ENCODE measurements at regions not wholly inside any gene's neighbourhood (a gene's known extent, or its start where the extent isn't known, plus 50 kb on each side); places are given as distances from the start of the nearest gene placed in this dataset.

DNA sequence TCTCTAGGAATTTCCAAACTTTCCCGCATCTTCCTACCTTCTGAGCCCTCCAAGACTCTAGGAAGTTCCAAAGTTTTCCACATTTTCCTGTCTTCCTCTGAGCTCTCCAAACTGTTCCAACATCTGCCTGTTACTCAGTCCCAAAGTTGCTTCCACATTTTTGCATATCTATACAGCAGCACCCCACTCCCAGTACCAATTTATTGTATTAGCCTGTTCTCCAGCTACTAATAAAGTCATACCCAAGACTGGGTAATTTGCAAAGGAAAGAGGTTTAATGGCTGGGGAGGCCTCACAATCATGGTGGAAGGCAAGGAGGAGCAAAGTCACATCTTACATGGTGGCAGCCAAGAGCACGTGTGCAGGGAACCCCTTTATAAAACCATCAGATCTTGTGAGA lies 82.9 kb upstream of the DSCAM start:
- Mint-ChIP-seq H3K27me3 (ENCODE audit: unreplicated experiment) (no peaks in the 10 kb centered on the region), H3K4me3 (ENCODE audit: unreplicated experiment) (no peak overlapping the region), H3K27ac (ENCODE audit: unreplicated experiment) (no peak overlapping the region), H3K36me3 (ENCODE audit: unreplicated experiment) (no peaks in the 10 kb centered on the region), H3K9me3 (ENCODE audit: unreplicated experiment) (peaks cover 42% of the 10 kb centered on the region), H3K4me1 (ENCODE audit: unreplicated experiment) (no peaks in the 10 kb centered on the region)
- no peak for DNase-seq (ENCODE audit: extremely low spot score, unreplicated experiment)
- TF ChIP-seq, protein P1, sequence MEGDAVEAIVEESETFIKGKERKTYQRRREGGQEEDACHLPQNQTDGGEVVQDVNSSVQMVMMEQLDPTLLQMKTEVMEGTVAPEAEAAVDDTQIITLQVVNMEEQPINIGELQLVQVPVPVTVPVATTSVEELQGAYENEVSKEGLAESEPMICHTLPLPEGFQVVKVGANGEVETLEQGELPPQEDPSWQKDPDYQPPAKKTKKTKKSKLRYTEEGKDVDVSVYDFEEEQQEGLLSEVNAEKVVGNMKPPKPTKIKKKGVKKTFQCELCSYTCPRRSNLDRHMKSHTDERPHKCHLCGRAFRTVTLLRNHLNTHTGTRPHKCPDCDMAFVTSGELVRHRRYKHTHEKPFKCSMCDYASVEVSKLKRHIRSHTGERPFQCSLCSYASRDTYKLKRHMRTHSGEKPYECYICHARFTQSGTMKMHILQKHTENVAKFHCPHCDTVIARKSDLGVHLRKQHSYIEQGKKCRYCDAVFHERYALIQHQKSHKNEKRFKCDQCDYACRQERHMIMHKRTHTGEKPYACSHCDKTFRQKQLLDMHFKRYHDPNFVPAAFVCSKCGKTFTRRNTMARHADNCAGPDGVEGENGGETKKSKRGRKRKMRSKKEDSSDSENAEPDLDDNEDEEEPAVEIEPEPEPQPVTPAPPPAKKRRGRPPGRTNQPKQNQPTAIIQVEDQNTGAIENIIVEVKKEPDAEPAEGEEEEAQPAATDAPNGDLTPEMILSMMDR (IDR thresholded peaks at IDR 0.05): no peak

GRCh38 chr21:40931197-40931596 lies 84.2 kb upstream of the DSCAM start:
- Mint-ChIP-seq H3K27me3 (ENCODE audit: unreplicated experiment) (no peaks in the 10 kb centered on the region), H3K9me3 (ENCODE audit: unreplicated experiment) (peaks cover 35% of the 10 kb centered on the region), H3K4me3 (ENCODE audit: unreplicated experiment) (no peak overlapping the region), H3K4me1 (ENCODE audit: unreplicated experiment) (no peaks in the 10 kb centered on the region), H3K27ac (ENCODE audit: unreplicated experiment) (no peak overlapping the region), H3K36me3 (ENCODE audit: unreplicated experiment) (no peaks in the 10 kb centered on the region)
- TF ChIP-seq, protein P1 (IDR thresholded peaks at IDR 0.05): no peak
- no peak for DNase-seq (ENCODE audit: extremely low spot score, unreplicated experiment)

DNA sequence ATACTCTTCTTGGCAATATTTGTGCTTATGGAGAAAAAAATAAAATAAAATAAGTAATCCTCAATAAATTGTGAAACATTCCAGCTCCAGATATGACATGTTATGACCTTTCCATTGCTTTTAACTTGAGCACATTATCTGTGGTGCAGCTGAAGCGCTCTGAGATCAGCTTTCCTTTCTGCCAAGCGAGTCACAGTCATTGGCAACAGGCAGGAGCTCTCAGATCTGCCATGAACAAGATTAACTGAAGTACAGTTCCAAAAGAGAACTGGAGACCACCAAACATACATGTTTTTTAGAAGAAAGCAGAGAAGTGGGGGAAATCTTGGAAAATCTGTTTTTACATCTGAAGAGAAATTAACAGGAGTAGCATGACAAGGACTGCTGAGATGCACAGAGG lies 89.2 kb upstream of the DSCAM start:
- no peak overlapping the region for H3K27ac Mint-ChIP-seq (ENCODE audit: unreplicated experiment)
- TF ChIP-seq, protein P1 (IDR thresholded peaks at IDR 0.05): no peak
- DNase-seq (ENCODE audit: extremely low spot score, unreplicated experiment): no peak
- H3K27me3 Mint-ChIP-seq (ENCODE audit: unreplicated experiment): no peaks in the 10 kb centered on the region
- no peak overlapping the region for H3K4me3 Mint-ChIP-seq (ENCODE audit: unreplicated experiment)
- peaks cover 30% of the 10 kb centered on the region for H3K9me3 Mint-ChIP-seq (ENCODE audit: unreplicated experiment)
- H3K36me3 Mint-ChIP-seq (ENCODE audit: unreplicated experiment): no peaks in the 10 kb centered on the region
- no peaks in the 10 kb centered on the region for H3K4me1 Mint-ChIP-seq (ENCODE audit: unreplicated experiment)

- no peaks in the 10 kb centered on the region for H3K27me3 Mint-ChIP-seq (ENCODE audit: unreplicated experiment)
These were observed 89.9 kb upstream of the DSCAM start for GRCh38 chr21:40936771-40937261.

DNA sequence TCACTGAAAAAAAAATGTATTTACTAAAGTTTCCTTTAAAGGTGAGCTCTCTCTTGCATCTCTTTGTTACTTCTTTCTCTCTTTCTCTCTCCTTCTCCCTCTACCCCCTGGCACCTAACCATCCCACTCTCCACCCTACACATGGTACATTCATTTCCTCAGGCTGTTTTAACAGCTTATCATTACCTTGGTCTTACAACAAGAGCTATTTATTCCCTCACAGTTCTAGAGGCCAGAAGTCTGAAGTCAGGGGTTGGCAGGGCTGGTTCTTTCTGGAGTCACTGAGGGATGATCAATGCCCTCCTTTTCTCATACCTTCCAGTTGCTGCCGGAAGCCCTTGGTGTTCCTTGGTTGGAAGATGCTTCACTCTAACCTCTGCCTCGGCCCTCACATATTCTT lies 91.1 kb upstream of the DSCAM start:
- TF ChIP-seq, protein P1 (IDR thresholded peaks at IDR 0.05): no peak
- no peaks in the 10 kb centered on the region for H3K4me1 Mint-ChIP-seq (ENCODE audit: unreplicated experiment)
- no peak overlapping the region for H3K27ac Mint-ChIP-seq (ENCODE audit: unreplicated experiment)
- peaks cover 30% of the 10 kb centered on the region for H3K9me3 Mint-ChIP-seq (ENCODE audit: unreplicated experiment)
- no peak overlapping the region for H3K4me3 Mint-ChIP-seq (ENCODE audit: unreplicated experiment)
- DNase-seq (ENCODE audit: extremely low spot score, unreplicated experiment): no peak
- no peaks in the 10 kb centered on the region for H3K36me3 Mint-ChIP-seq (ENCODE audit: unreplicated experiment)
- H3K27me3 Mint-ChIP-seq (ENCODE audit: unreplicated experiment): no peaks in the 10 kb centered on the region

More at GRCh38 chr21:40936771-40937261, 89.9 kb upstream of the DSCAM start:
- DNase-seq (ENCODE audit: extremely low spot score, unreplicated experiment): no peak
- TF ChIP-seq, protein P1 (IDR thresholded peaks at IDR 0.05): no peak
- Mint-ChIP-seq H3K4me3 (ENCODE audit: unreplicated experiment) (no peak overlapping the region), H3K9me3 (ENCODE audit: unreplicated experiment) (peaks cover 30% of the 10 kb centered on the region), H3K36me3 (ENCODE audit: unreplicated experiment) (no peaks in the 10 kb centered on the region), H3K4me1 (ENCODE audit: unreplicated experiment) (no peaks in the 10 kb centered on the region), H3K27ac (ENCODE audit: unreplicated experiment) (no peak overlapping the region)

Measured in osteocyte (in vitro differentiated cells).